ENCODE measurements at regions not wholly inside any gene's neighbourhood (a gene's known extent, or its start where the extent isn't known, plus 50 kb on each side); places are given as distances from the start of the nearest gene placed in this dataset.

- no peak overlapping the region for H3K4me3 ChIP-seq (replicated peaks in 1 of 2; ENCODE audit: low read depth in 2 of 2, low read length in 2 of 2)
- DNase-seq (ENCODE audit: low read depth in 2 of 2), result no peak
- no peak for TF ChIP-seq CTCF (IDR thresholded peaks at IDR 0.05; ENCODE audit: low read depth, low read length)
These were observed 1572.7 kb upstream of the PRR20A start for GRCh38 chr13:55567721-55568625.

GRCh38 chr13:55569082-55569481 is 1571.6 kb upstream of the PRR20A start:
- no peak for TF ChIP-seq CTCF (IDR thresholded peaks at IDR 0.05; ENCODE audit: low read depth, low read length)
- DNase-seq (ENCODE audit: low read depth in 2 of 2), result no peak
- H3K4me3 ChIP-seq (replicated peaks in 1 of 2; ENCODE audit: low read depth in 2 of 2, low read length in 2 of 2), result no peak overlapping the region

GRCh38 chr13:55569514-55569913 is 1571.2 kb upstream of the PRR20A start:
- DNase-seq (ENCODE audit: low read depth in 2 of 2), result no peak
- H3K4me3 ChIP-seq (replicated peaks in 1 of 2; ENCODE audit: low read depth in 2 of 2, low read length in 2 of 2), result no peak overlapping the region
- TF ChIP-seq CTCF (IDR thresholded peaks at IDR 0.05; ENCODE audit: low read depth, low read length), result no peak

- TF ChIP-seq CTCF (IDR thresholded peaks at IDR 0.05; ENCODE audit: low read depth, low read length), result no peak
- DNase-seq (ENCODE audit: low read depth in 2 of 2), result no peak
These were observed 1570.3 kb upstream of the PRR20A start for GRCh38 chr13:55570371-55570770.

GRCh38 chr13:55571237-55571867 is 1569.4 kb upstream of the PRR20A start:
- no peak for DNase-seq (ENCODE audit: low read depth in 2 of 2)
- TF ChIP-seq CTCF (IDR thresholded peaks at IDR 0.05; ENCODE audit: low read depth, low read length), result no peak
- no peak overlapping the region for H3K4me3 ChIP-seq (replicated peaks in 1 of 2; ENCODE audit: low read depth in 2 of 2, low read length in 2 of 2)

More at GRCh38 chr13:55570371-55570770, 1570.3 kb upstream of the PRR20A start:
- H3K4me3 ChIP-seq (replicated peaks in 1 of 2; ENCODE audit: low read depth in 2 of 2, low read length in 2 of 2), result no peak overlapping the region

GRCh38 chr13:55572408-55572807 is 1568.3 kb upstream of the PRR20A start:
- no peak for DNase-seq (ENCODE audit: low read depth in 2 of 2)
- no peak for TF ChIP-seq CTCF (IDR thresholded peaks at IDR 0.05; ENCODE audit: low read depth, low read length)
- H3K4me3 ChIP-seq (replicated peaks in 1 of 2; ENCODE audit: low read depth in 2 of 2, low read length in 2 of 2), result no peak overlapping the region

Data from cardiac fibroblast (primary cell).